ENCODE measurements at regions not wholly inside any gene's neighbourhood (a gene's known extent, or its start where the extent isn't known, plus 50 kb on each side); places are given as distances from the start of the nearest gene placed in this dataset.

GRCh38 chr1:199752688-199753027 lies 274.9 kb upstream of the NR5A2 start:
- FAIRE-seq = no peak

GRCh38 chr1:199753513-199753912 lies 274.0 kb upstream of the NR5A2 start:
- Mint-ChIP-seq H3K4me1 (ENCODE audit: low read depth, unreplicated experiment) (no peaks in the 10 kb centered on the region), H3K4me3 (ENCODE audit: unreplicated experiment) (no peak overlapping the region), H3K9me3 (ENCODE audit: unreplicated experiment) (no peaks in the 10 kb centered on the region), H3K27ac (ENCODE audit: unreplicated experiment) (no peak overlapping the region), H3K27me3 (ENCODE audit: low read depth, unreplicated experiment) (peaks cover 3% of the 10 kb centered on the region), H3K36me3 (ENCODE audit: low read depth, unreplicated experiment) (no peaks in the 10 kb centered on the region)
- no peak overlapping the region for H2AFZ ChIP-seq (ENCODE audit: low read depth, low read length)
- H3K27ac ChIP-seq (ENCODE audit: low read depth, low read length) = no peak overlapping the region
- DNase-seq (ENCODE audit: low read depth) = no peak
- no peaks in the 10 kb centered on the region for H3K36me3 ChIP-seq (ENCODE audit: insufficient read depth, low read length)
- FAIRE-seq = no peak
- H3K9ac ChIP-seq (ENCODE audit: low read length) = no peak overlapping the region
- H3K27me3 ChIP-seq (ENCODE audit: insufficient read depth, low read length) = no peaks in the 10 kb centered on the region
- no peaks in the 10 kb centered on the region for H3K4me1 ChIP-seq (ENCODE audit: insufficient read depth, low read length)
- no peaks in the 10 kb centered on the region for H3K9me3 ChIP-seq (ENCODE audit: insufficient read depth, low read depth, low read length)
- no peak overlapping the region for H3K4me2 ChIP-seq (ENCODE audit: low read length)
- TF ChIP-seq EZH2 (IDR thresholded peaks at IDR 0.05; ENCODE audit: insufficient read depth, low read length) (no peak), CTCF (IDR thresholded peaks at IDR 0.05; ENCODE audit: insufficient read depth, low read depth, low read length) (no peak)
- no peaks in the 10 kb centered on the region for H4K20me1 ChIP-seq (ENCODE audit: insufficient read depth, low read length)
- no peaks in the 10 kb centered on the region for H3K79me2 ChIP-seq (ENCODE audit: insufficient read depth, low read length)
- no peak overlapping the region for H3K4me3 ChIP-seq (ENCODE audit: insufficient read depth, low read depth, low read length)

More at GRCh38 chr1:199752688-199753027, 274.9 kb upstream of the NR5A2 start:
- H3K79me2 ChIP-seq (ENCODE audit: insufficient read depth, low read length) = no peaks in the 10 kb centered on the region
- Mint-ChIP-seq H3K9me3 (ENCODE audit: unreplicated experiment) (no peaks in the 10 kb centered on the region), H3K27ac (ENCODE audit: unreplicated experiment) (no peak overlapping the region), H3K4me1 (ENCODE audit: low read depth, unreplicated experiment) (no peaks in the 10 kb centered on the region), H3K27me3 (ENCODE audit: low read depth, unreplicated experiment) (peaks cover 11% of the 10 kb centered on the region), H3K4me3 (ENCODE audit: unreplicated experiment) (no peak overlapping the region), H3K36me3 (ENCODE audit: low read depth, unreplicated experiment) (no peaks in the 10 kb centered on the region)
- DNase-seq (ENCODE audit: low read depth) = no peak
- H3K27me3 ChIP-seq (ENCODE audit: insufficient read depth, low read length) = no peaks in the 10 kb centered on the region
- no peak overlapping the region for H3K27ac ChIP-seq (ENCODE audit: low read depth, low read length)
- no peaks in the 10 kb centered on the region for H4K20me1 ChIP-seq (ENCODE audit: insufficient read depth, low read length)
- TF ChIP-seq EZH2 (IDR thresholded peaks at IDR 0.05; ENCODE audit: insufficient read depth, low read length) = no peak
- no peak for TF ChIP-seq CTCF (IDR thresholded peaks at IDR 0.05; ENCODE audit: insufficient read depth, low read depth, low read length)
- H2AFZ ChIP-seq (ENCODE audit: low read depth, low read length) = no peak overlapping the region
- H3K4me1 ChIP-seq (ENCODE audit: insufficient read depth, low read length) = no peaks in the 10 kb centered on the region
- H3K9ac ChIP-seq (ENCODE audit: low read length) = no peak overlapping the region
- H3K4me3 ChIP-seq (ENCODE audit: insufficient read depth, low read depth, low read length) = no peak overlapping the region
- no peaks in the 10 kb centered on the region for H3K9me3 ChIP-seq (ENCODE audit: insufficient read depth, low read depth, low read length)
- H3K36me3 ChIP-seq (ENCODE audit: insufficient read depth, low read length) = no peaks in the 10 kb centered on the region
- H3K4me2 ChIP-seq (ENCODE audit: low read length) = no peak overlapping the region

GRCh38 chr1:199756066-199756465 lies 271.4 kb upstream of the NR5A2 start:
- H3K4me2 ChIP-seq (ENCODE audit: low read length) = no peak overlapping the region
- Mint-ChIP-seq H3K4me1 (ENCODE audit: low read depth, unreplicated experiment) (peaks cover 7% of the 10 kb centered on the region), H3K9me3 (ENCODE audit: unreplicated experiment) (no peaks in the 10 kb centered on the region), H3K27ac (ENCODE audit: unreplicated experiment) (no peak overlapping the region), H3K36me3 (ENCODE audit: low read depth, unreplicated experiment) (no peaks in the 10 kb centered on the region), H3K4me3 (ENCODE audit: unreplicated experiment) (no peak overlapping the region), H3K27me3 (ENCODE audit: low read depth, unreplicated experiment) (no peaks in the 10 kb centered on the region)
- H2AFZ ChIP-seq (ENCODE audit: low read depth, low read length) = no peak overlapping the region
- DNase-seq (ENCODE audit: low read depth) (no peak), FAIRE-seq (no peak)
- no peaks in the 10 kb centered on the region for H3K36me3 ChIP-seq (ENCODE audit: insufficient read depth, low read length)
- H3K4me1 ChIP-seq (ENCODE audit: insufficient read depth, low read length) = peaks cover 8% of the 10 kb centered on the region
- H3K9ac ChIP-seq (ENCODE audit: low read length) = no peak overlapping the region
- H3K4me3 ChIP-seq (ENCODE audit: insufficient read depth, low read depth, low read length) = no peak overlapping the region
- H3K79me2 ChIP-seq (ENCODE audit: insufficient read depth, low read length) = no peaks in the 10 kb centered on the region
- H3K9me3 ChIP-seq (ENCODE audit: insufficient read depth, low read depth, low read length) = no peaks in the 10 kb centered on the region
- TF ChIP-seq CTCF (IDR thresholded peaks at IDR 0.05; ENCODE audit: insufficient read depth, low read depth, low read length) (no peak), EZH2 (IDR thresholded peaks at IDR 0.05; ENCODE audit: insufficient read depth, low read length) (no peak)
- no peaks in the 10 kb centered on the region for H4K20me1 ChIP-seq (ENCODE audit: insufficient read depth, low read length)
- H3K27ac ChIP-seq (ENCODE audit: low read depth, low read length) = no peak overlapping the region
- no peaks in the 10 kb centered on the region for H3K27me3 ChIP-seq (ENCODE audit: insufficient read depth, low read length)

Measured in astrocyte (in vitro differentiated cells and primary cell).